ENCODE measurements at regions not wholly inside any gene's neighbourhood (a gene's known extent, or its start where the extent isn't known, plus 50 kb on each side); places are given as distances from the start of the nearest gene placed in this dataset.

DNA sequence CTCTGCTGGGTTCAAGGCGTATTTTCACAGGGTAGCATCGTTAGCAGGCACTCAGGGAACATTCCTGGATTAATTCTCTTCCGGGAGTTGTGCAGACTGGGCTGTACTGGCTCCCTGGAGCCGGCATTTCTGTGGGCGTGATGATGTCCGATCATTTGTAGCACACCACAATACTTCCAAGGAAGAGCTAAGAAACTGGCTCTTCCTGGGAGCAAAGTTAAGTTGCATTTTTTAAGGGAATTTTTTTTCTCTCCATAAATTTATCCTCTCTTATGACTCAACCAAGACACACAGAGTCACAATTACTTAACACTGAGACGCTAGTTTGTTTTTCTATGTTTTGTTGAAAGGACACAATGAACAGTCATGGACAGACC, 211.6 kb upstream of the FOXF1 start:
- H3K36me3 ChIP-seq (ENCODE audit: control insufficient read depth in 2 of 2, insufficient read depth in 2 of 2, low read length in 1 of 2), result no peaks in the 10 kb centered on the region
- no peak overlapping the region for H2AFZ ChIP-seq (ENCODE audit: control insufficient read depth, low read depth, low read length)
- in situ Hi-C loops (cut with MboI), result no loop called here
- no peaks in the 10 kb centered on the region; the same call in 2 of the 3 replicates for H3K9me3 ChIP-seq (replicated peaks; ENCODE audit: control insufficient read depth, insufficient read depth, low read length)
- no peak overlapping the region for H3K4me3 ChIP-seq
- no peaks in the 10 kb centered on the region for H4K20me1 ChIP-seq (ENCODE audit: control insufficient read depth, insufficient read depth)
- no peak overlapping the region for H3K9ac ChIP-seq (ENCODE audit: control insufficient read depth, insufficient read depth, low read length)
- peaks cover 3 to 13% of the 10 kb centered on the region in 2 experiments for H3K27me3 ChIP-seq (replicated peaks in 1 of 2; ENCODE audit: control insufficient read depth in 2 of 2, insufficient read depth in 2 of 2, low read length in 1 of 2)
- FAIRE-seq (no peak), DNase-seq (ENCODE audit: low read depth, low spot score) (no peak), ATAC-seq (no peak)
- intact Hi-C loops (cut with micrococcal nuclease; ENCODE audit: unreplicated experiment), result no loop called here
- H3K4me2 ChIP-seq (ENCODE audit: control insufficient read depth, insufficient read depth), result no peak overlapping the region
- ChIA-PET CTCF (no interaction called here), SMC1A (ENCODE audit: uncharacterized antibody, unreplicated experiment) (no interaction called here), RAD21 (ENCODE audit: unreplicated experiment) (no interaction called here), POLR2A (no interaction called here)
- no TSS peak for BruUV-seq (replicated peaks)
- H3K4me1 ChIP-seq (ENCODE audit: control insufficient read depth, insufficient read depth, low read length), result no peaks in the 10 kb centered on the region
- H3K27ac ChIP-seq (ENCODE audit: control insufficient read depth, insufficient read depth), result no peak overlapping the region
- 30% methylated on average over 7 of the region's 7 CpGs for WGBS (ENCODE audit: insufficient coverage, insufficient replicate concordance, low lambda C conversion rate, missing lambda C conversion rate)
- no peaks in the 10 kb centered on the region for H3K79me2 ChIP-seq (ENCODE audit: control insufficient read depth, insufficient read depth, low read length)
- TF ChIP-seq ATF7 (IDR thresholded peaks at IDR 0.05; ENCODE audit: low read depth) (no peak), EED (IDR thresholded peaks at IDR 0.05; ENCODE audit: low read depth) (no peak), BCL11A (IDR thresholded peaks at IDR 0.05; ENCODE audit: low read depth, low read length) (no peak), IKZF2 (IDR thresholded peaks at IDR 0.05) (no peak), STAT1 (conservative IDR thresholded peaks at IDR 0.05) (no peak), POLR2AphosphoS2 (IDR thresholded peaks at IDR 0.05; ENCODE audit: low read depth, low read length) (no peak), SMARCA5 (IDR thresholded peaks at IDR 0.05) (no peak)
- TF ChIP-seq, protein P1, sequence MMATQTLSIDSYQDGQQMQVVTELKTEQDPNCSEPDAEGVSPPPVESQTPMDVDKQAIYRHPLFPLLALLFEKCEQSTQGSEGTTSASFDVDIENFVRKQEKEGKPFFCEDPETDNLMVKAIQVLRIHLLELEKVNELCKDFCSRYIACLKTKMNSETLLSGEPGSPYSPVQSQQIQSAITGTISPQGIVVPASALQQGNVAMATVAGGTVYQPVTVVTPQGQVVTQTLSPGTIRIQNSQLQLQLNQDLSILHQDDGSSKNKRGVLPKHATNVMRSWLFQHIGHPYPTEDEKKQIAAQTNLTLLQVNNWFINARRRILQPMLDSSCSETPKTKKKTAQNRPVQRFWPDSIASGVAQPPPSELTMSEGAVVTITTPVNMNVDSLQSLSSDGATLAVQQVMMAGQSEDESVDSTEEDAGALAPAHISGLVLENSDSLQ (IDR thresholded peaks at IDR 0.05), result no peak

Data from GM12878 (cell line).